K562 (cell line): ENCODE measurements at regions not wholly inside any gene's neighbourhood (a gene's known extent, or its start where the extent isn't known, plus 50 kb on each side); places are given as distances from the start of the nearest gene placed in this dataset.

ENCODE experiments used
- ATAC-seq: fragments of 200-7000 bp; cut with Tn5 transposase; 3 replicates; pipeline ENCODE4 v1.9.1; 2020; ENCODE audit warnings: moderate library complexity
- BruUV-seq: library from RNA; stranded (reverse); fragments of 400-500 nt; replicated peaks from 2 replicates; lab custom pipeline; 2021; lab: Mats Ljungman, UMichigan
- CTCF ChIA-PET: fragments of 300-600 bp; formaldehyde crosslinking; extraction: SDS; loops from one replicate; lab custom pipeline; 2021; ENCODE audit warnings: low intra/inter-chr PET ratio; lab: Yijun Ruan, JAX
- POLR2A ChIA-PET: fragments of 300-600, 350-650 bp; sonication (Branson Sonifier 250); formaldehyde crosslinking; extraction: SDS; loops from one replicate; lab custom pipeline; 2021; ENCODE audit warnings: antibody characterized with exemption, inconsistent platforms; lab: Yijun Ruan, JAX
- DNase-seq, 4 experiments: peaks; one replicate each; pipeline versions ENCODE4 v3.0.0 to v3.0.0-alpha.2; 2011 to 2018; ENCODE audit warnings: low spot score in 3 of 4, mixed read lengths in 3 of 4; ENCODE audit errors: extremely low read depth in 1 of 4
- FAIRE-seq: peaks from 2 replicates; lab custom pipeline; 2011; peaks lifted over from hg19 to GRCh38; lab: Jason Lieb, UNC
- H2AFZ ChIP-seq: 2 replicates; pipeline ENCODE4 v1.6.0; 2011; ENCODE audit warnings: low read depth, low read length, control low read depth, inconsistent platforms
- H3K27ac ChIP-seq: fragments of 200-600 bp; 3 replicates; pipeline ENCODE4 v1.8.0; 2011; ENCODE audit warnings: low read depth, mild to moderate bottlenecking, control low read depth, inconsistent platforms, low read length, moderate library complexity, mixed read lengths; ENCODE audit errors: extremely low read depth
- H3K27me3 ChIP-seq, 2 experiments: fragments of 300-600 bp in 1 of 2; 2 replicates in 1 of 2; 3 replicates in 1 of 2; pipeline versions ENCODE4 v1.6.0 to v1.8.0; 2011; ENCODE audit warnings: inconsistent platforms in 2 of 2, low read length in 2 of 2, mild to moderate bottlenecking in 1 of 2, mixed read lengths in 1 of 2, moderate library complexity in 1 of 2; ENCODE audit not compliant: control insufficient read depth in 2 of 2, insufficient read depth in 2 of 2
- H3K36me3 ChIP-seq: fragments of 300-600 bp; 3 replicates; pipeline ENCODE4 v1.8.0; 2011; ENCODE audit warnings: mild to moderate bottlenecking, low read length, inconsistent platforms; ENCODE audit not compliant: control insufficient read depth, insufficient read depth
- H3K4me1 ChIP-seq, 2 experiments: fragments of 200-600 bp in 1 of 2; replicated peaks in 1 of 2; 2 replicates in 1 of 2; 3 replicates in 1 of 2; pipeline versions ENCODE4 v1.5.1 to v1.8.0; 2011; ENCODE audit warnings: inconsistent platforms in 2 of 2, low read length in 2 of 2, mild to moderate bottlenecking in 1 of 2, mixed read lengths in 1 of 2, moderate library complexity in 1 of 2; ENCODE audit not compliant: control insufficient read depth in 2 of 2, insufficient read depth in 2 of 2
- H3K4me2 ChIP-seq: 2 replicates; pipeline ENCODE4 v1.6.1; 2011; ENCODE audit warnings: low read length, control low read depth, inconsistent platforms, mixed read lengths; ENCODE audit not compliant: insufficient read depth
- H3K4me3 ChIP-seq: fragments of 200-600 bp; sonication (generic), shearing (Covaris generic); 2 replicates; pipeline ENCODE4 v1.5.1; 2016; ENCODE audit warnings: control low read depth, inconsistent platforms
- H3K79me2 ChIP-seq: fragments of 200-600 bp; 3 replicates; pipeline ENCODE4 v1.8.0; 2011; ENCODE audit warnings: low read length, inconsistent platforms; ENCODE audit not compliant: control insufficient read depth, insufficient read depth
- H3K9ac ChIP-seq, 2 experiments: 2 replicates each; pipeline versions ENCODE4 v1.6.0 to v1.6.1; 2011; ENCODE audit warnings: low read depth in 2 of 2, low read length in 2 of 2, control low read depth in 1 of 2, inconsistent platforms in 1 of 2, mild to moderate bottlenecking in 1 of 2, mixed read lengths in 1 of 2; ENCODE audit not compliant: insufficient read depth in 1 of 2
- H3K9me1 ChIP-seq: one replicate; pipeline ENCODE4 v1.6.0; 2011; ENCODE audit warnings: inconsistent platforms, mild to moderate bottlenecking, low read length, moderate library complexity; ENCODE audit not compliant: control insufficient read depth, insufficient read depth
- H3K9me3 ChIP-seq: replicated peaks from 2 replicates; pipeline ENCODE4 v1.5.1; 2011; ENCODE audit warnings: low read depth, low read length, inconsistent platforms; ENCODE audit not compliant: control insufficient read depth, insufficient read depth
- H4K20me1 ChIP-seq: replicated peaks from 2 replicates; pipeline ENCODE4 v1.6.1; 2011; ENCODE audit warnings: low read length, inconsistent platforms, mixed read lengths; ENCODE audit not compliant: control insufficient read depth, insufficient read depth
- RNF219 ChIP-seq: fragments of 250-450 bp; sonication (Bioruptor Pico); IDR thresholded peaks from 2 replicates; pipeline ENCODE4 v1.5.0; 2022; ENCODE audit warnings: mild to moderate bottlenecking
- ZKSCAN1 ChIP-seq: fragments of 150-350 bp; IDR thresholded peaks from 2 replicates; pipeline ENCODE4 v1.6.1; 2016; ENCODE audit warnings: low read depth, low read length
- ZKSCAN3 ChIP-seq: fragments of 250-450 bp; sonication (Bioruptor Pico); IDR thresholded peaks from 2 replicates; pipeline ENCODE4 v1.4.0; 2020
- WGBS: fragments of 100-300 bp; shearing (Covaris generic); methylation state at CpG from one replicate; pipeline ENCODE4 v1.1.6; 2016; ENCODE audit warnings: low coverage, mixed read lengths; ENCODE audit not compliant: insufficient coverage; ENCODE audit errors: missing lambda C conversion rate; 5-methylcytosine and 5-hydroxymethylcytosine counted together
- in situ Hi-C: fragments of 300-500 bp; cut with MboI; formaldehyde crosslinking; loops from 4 replicates; pipeline ENCODE4 v1.15.0; 2018; ENCODE audit warnings: inconsistent platforms, mixed read lengths
- intact Hi-C: fragments of 100-400 bp; cut with micrococcal nuclease; formaldehyde crosslinking; loops from 2 replicates; pipeline ENCODE4 v1.14.2; 2022

- TF ChIP-seq RNF219 (CRISPR knock-in tag) = no peak
- no peak for TF ChIP-seq ZKSCAN3 (CRISPR knock-in tag)
- 0 out of 2 replicates have a peak, but pooled peaks have one; percentile 59 for TF ChIP-seq ZKSCAN1
- TF ChIP-seq, all 486 proteins: peak for 1
- DNase-seq (no peak), FAIRE-seq (no peak), ATAC-seq (no peak)
- H3K79me2 ChIP-seq = no peaks in the 10 kb centered on the region
- no peak overlapping the region for H3K4me2 ChIP-seq
- ChIA-PET CTCF (no interaction called here), POLR2A (no interaction called here)
- 22% methylated on average over 3 of the region's 3 CpGs for WGBS
- no peaks in the 10 kb centered on the region; a peak in 1 of 5 replicates for H3K4me1 ChIP-seq
- H3K27ac ChIP-seq = no peak overlapping the region
- no peaks in the 10 kb centered on the region for H3K36me3 ChIP-seq
- no peak overlapping the region for H2AFZ ChIP-seq
- no peaks in the 10 kb centered on the region for H3K9me1 ChIP-seq
- no peaks in the 10 kb centered on the region; the same call in 1 of the 2 replicates for H4K20me1 ChIP-seq
- no peaks in the 10 kb centered on the region for H3K9me3 ChIP-seq
- no peaks in the 10 kb centered on the region for H3K27me3 ChIP-seq
- intact Hi-C loops (no loop called here), in situ Hi-C loops (loop anchor here (25.0 kb wide), 1 partner anchor 685 kb away; no protein-coding TSS in a partner anchor)
- H3K9ac ChIP-seq = no peak overlapping the region
- BruUV-seq = no TSS peak
- no peak overlapping the region for H3K4me3 ChIP-seq
Observed at GRCh38 chr3:34002569-34003100, 204.2 kb downstream of the PDCD6IP start.
